HepG2 (cell line): ENCODE measurements at regions not wholly inside any gene's neighbourhood (a gene's known extent, or its start where the extent isn't known, plus 50 kb on each side); places are given as distances from the start of the nearest gene placed in this dataset.
A peak's percentile ranks its signal among the peaks of the same experiment; 100 is the strongest.

Experiments used
- ATM ChIP-seq: fragments of 450-650 bp; IDR thresholded peaks from 2 replicates; pipeline ENCODE4 v1.7.1; 2017; ENCODE audit warnings: mild to moderate bottlenecking, borderline replicate concordance
- ERF ChIP-seq: IDR thresholded peaks from 2 replicates; pipeline ENCODE4 v1.6.1; 2018; ENCODE audit warnings: missing biosample characterization, missing genetic modification reagents
- MLX ChIP-seq: IDR thresholded peaks from 2 replicates; pipeline ENCODE4 v1.6.1; 2016
- MXD3 ChIP-seq: IDR thresholded peaks from 2 replicates; pipeline ENCODE4 v1.6.1; 2016; ENCODE audit warnings: mild to moderate bottlenecking, missing biosample characterization, missing genetic modification reagents
- PAXIP1 ChIP-seq: sonication (generic); formaldehyde crosslinking; conservative IDR thresholded peaks from 2 replicates; pipeline ENCODE4 v1.4.0; 2020; ENCODE audit warnings: mild to moderate bottlenecking, missing genetic modification reagents, moderate library complexity
- SAP130 ChIP-seq: IDR thresholded peaks from 2 replicates; pipeline ENCODE4 v1.6.1; 2016; ENCODE audit warnings: low read depth
- SIX1 ChIP-seq: sonication (generic); formaldehyde crosslinking; IDR thresholded peaks from 2 replicates; pipeline ENCODE4 v1.4.0; 2020; ENCODE audit warnings: missing genetic modification reagents, borderline replicate concordance
- ZHX1 ChIP-seq: sonication (generic); formaldehyde crosslinking; IDR thresholded peaks from 2 replicates; pipeline ENCODE4 v1.8.1; 2022; ENCODE audit warnings: low read depth, mild to moderate bottlenecking, missing genetic modification reagents
- ZNF121 ChIP-seq: sonication (generic); formaldehyde crosslinking; IDR thresholded peaks from 2 replicates; pipeline ENCODE4 v1.5.0; 2020; ENCODE audit warnings: mild to moderate bottlenecking, missing genetic modification reagents
- ZNF33A ChIP-seq: sonication (generic); formaldehyde crosslinking; IDR thresholded peaks from 2 replicates; pipeline ENCODE4 v1.5.1; 2020; ENCODE audit warnings: missing genetic modification reagents, mild to moderate bottlenecking, moderate library complexity, borderline replicate concordance
- ZSCAN25 ChIP-seq: sonication (generic); formaldehyde crosslinking; IDR thresholded peaks from 2 replicates; pipeline ENCODE4 v1.8.0; 2022; ENCODE audit warnings: mild to moderate bottlenecking, missing genetic modification reagents
- TF ChIP-seq, protein P1 (sequence below): IDR thresholded peaks from 2 replicates; pipeline ENCODE4 v1.6.1; 2016; ENCODE audit warnings: mild to moderate bottlenecking

GRCh38 chr6:151675746-151676459 lies 131.6 kb upstream of the ESR1 start (continued):
- TF ChIP-seq MLX (CRISPR knock-in tag) (no peak), ZSCAN25 (0 out of 2 replicates have a peak, but pooled peaks have one; percentile 12), PAXIP1 (CRISPR knock-in tag) (0 out of 2 replicates have a peak, but pooled peaks have one; percentile 48), ZNF33A (CRISPR knock-in tag) (peak; percentile 85; the same call in 1 of the 2 replicates), MXD3 (CRISPR knock-in tag) (no peak), SIX1 (CRISPR knock-in tag) (no peak), SAP130 (CRISPR knock-in tag) (peak; percentile 20; the same call in 1 of the 2 replicates), ZHX1 (no peak; the same call in 1 of the 2 replicates), ZNF121 (no peak), ATM (no peak), ERF (CRISPR knock-in tag) (peak; percentile 61; the same call in 1 of the 2 replicates)
- TF ChIP-seq, protein P1, sequence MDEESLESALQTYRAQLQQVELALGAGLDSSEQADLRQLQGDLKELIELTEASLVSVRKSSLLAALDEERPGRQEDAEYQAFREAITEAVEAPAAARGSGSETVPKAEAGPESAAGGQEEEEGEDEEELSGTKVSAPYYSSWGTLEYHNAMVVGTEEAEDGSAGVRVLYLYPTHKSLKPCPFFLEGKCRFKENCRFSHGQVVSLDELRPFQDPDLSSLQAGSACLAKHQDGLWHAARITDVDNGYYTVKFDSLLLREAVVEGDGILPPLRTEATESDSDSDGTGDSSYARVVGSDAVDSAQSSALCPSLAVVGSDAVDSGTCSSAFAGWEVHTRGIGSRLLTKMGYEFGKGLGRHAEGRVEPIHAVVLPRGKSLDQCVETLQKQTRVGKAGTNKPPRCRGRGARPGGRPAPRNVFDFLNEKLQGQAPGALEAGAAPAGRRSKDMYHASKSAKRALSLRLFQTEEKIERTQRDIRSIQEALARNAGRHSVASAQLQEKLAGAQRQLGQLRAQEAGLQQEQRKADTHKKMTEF (CRISPR knock-in tag), result no peak; the same call in 1 of the 2 replicates
